ENCODE measurements at regions not wholly inside any gene's neighbourhood (a gene's known extent, or its start where the extent isn't known, plus 50 kb on each side); places are given as distances from the start of the nearest gene placed in this dataset.
A peak's percentile ranks its signal among the peaks of the same experiment; 100 is the strongest.

GRCh38 chr3:164927728-164928127 lies 150.6 kb downstream of the SI start:
- ATAC-seq (no peak), DNase-seq (no peak)
- intact Hi-C loops (cut with DNase I, micrococcal nuclease): no loop called here

- DNase-seq: no peak
These were observed 159.4 kb downstream of the SI start for GRCh38 chr3:164918905-164919304.

GRCh38 chr3:164912916-164913315 lies 165.4 kb downstream of the SI start:
- DNase-seq (no peak), ATAC-seq (no peak)
- intact Hi-C loops (cut with DNase I, micrococcal nuclease): no loop called here

More at GRCh38 chr3:164918905-164919304, 159.4 kb downstream of the SI start:
- intact Hi-C loops (cut with DNase I, micrococcal nuclease): no loop called here
- ATAC-seq: no peak

- DNase-seq (no peak), ATAC-seq (no peak)
- intact Hi-C loops (cut with DNase I, micrococcal nuclease): no loop called here
These were observed 174.4 kb downstream of the SI start for GRCh38 chr3:164903820-164904451.

- ATAC-seq (peak; percentile 72), DNase-seq (no peak)
- intact Hi-C loops (cut with DNase I, micrococcal nuclease): no loop called here
These were observed 181.0 kb downstream of the SI start for GRCh38 chr3:164897342-164897741.

- intact Hi-C loops (cut with DNase I, micrococcal nuclease): no loop called here
- DNase-seq: no peak
- no peak for ATAC-seq
These were observed 188.2 kb downstream of the SI start for GRCh38 chr3:164890061-164890460.

- ATAC-seq: no peak
- no peak for DNase-seq
- intact Hi-C loops (cut with DNase I, micrococcal nuclease): no loop called here
These were observed 195.1 kb downstream of the SI start for GRCh38 chr3:164883171-164883570.

GRCh38 chr3:164879201-164879600 lies 199.1 kb downstream of the SI start:
- DNase-seq (no peak), ATAC-seq (no peak)
- intact Hi-C loops (cut with DNase I, micrococcal nuclease): no loop called here

GRCh38 chr3:164864454-164864853 lies 213.8 kb downstream of the SI start:
- intact Hi-C loops (cut with DNase I, micrococcal nuclease): no loop called here
- ATAC-seq (no peak), DNase-seq (no peak)

GRCh38 chr3:164852866-164853265 lies 225.4 kb downstream of the SI start:
- intact Hi-C loops (cut with DNase I, micrococcal nuclease): no loop called here
- DNase-seq: no peak
- no peak for ATAC-seq

GRCh38 chr3:164851905-164852304 lies 226.4 kb downstream of the SI start:
- ATAC-seq: no peak
- DNase-seq: no peak
- intact Hi-C loops (cut with DNase I, micrococcal nuclease): no loop called here

GRCh38 chr3:164851204-164851603 lies 227.1 kb downstream of the SI start:
- intact Hi-C loops (cut with DNase I, micrococcal nuclease): no loop called here
- DNase-seq (no peak), ATAC-seq (no peak)

GRCh38 chr3:164848923-164849322 lies 229.4 kb downstream of the SI start:
- ATAC-seq (no peak), DNase-seq (no peak)
- intact Hi-C loops (cut with DNase I, micrococcal nuclease): no loop called here

- intact Hi-C loops (cut with DNase I, micrococcal nuclease): no loop called here
- DNase-seq (no peak), ATAC-seq (no peak)
These were observed 232.6 kb downstream of the SI start for GRCh38 chr3:164845739-164846138.

GRCh38 chr3:164832216-164832615 lies 246.1 kb downstream of the SI start:
- intact Hi-C loops (cut with DNase I, micrococcal nuclease): no loop called here
- ATAC-seq (no peak), DNase-seq (no peak)

GRCh38 chr3:164818318-164818717 lies 260.0 kb downstream of the SI start:
- intact Hi-C loops (cut with DNase I, micrococcal nuclease): no loop called here
- ATAC-seq: no peak

GRCh38 chr3:164814106-164814505 lies 264.2 kb downstream of the SI start:
- ATAC-seq (no peak), DNase-seq (no peak)
- intact Hi-C loops (cut with DNase I, micrococcal nuclease): no loop called here

More at GRCh38 chr3:164818318-164818717, 260.0 kb downstream of the SI start:
- DNase-seq: no peak

- intact Hi-C loops (cut with DNase I, micrococcal nuclease): no loop called here
- no peak for DNase-seq
- ATAC-seq: no peak
These were observed 266.3 kb downstream of the SI start for GRCh38 chr3:164812042-164812441.

GRCh38 chr3:164806188-164806587 lies 272.1 kb downstream of the SI start:
- intact Hi-C loops (cut with DNase I, micrococcal nuclease): no loop called here
- no peak for DNase-seq
- ATAC-seq: no peak

GRCh38 chr3:164794099-164794498 lies 284.2 kb downstream of the SI start:
- ATAC-seq: no peak
- intact Hi-C loops (cut with DNase I, micrococcal nuclease): no loop called here
- DNase-seq: no peak

GRCh38 chr3:164791263-164791662 lies 287.0 kb downstream of the SI start:
- ATAC-seq (no peak), DNase-seq (no peak)
- intact Hi-C loops (cut with DNase I, micrococcal nuclease): no loop called here
